Retinal pigment epithelial cell (primary cell): ENCODE measurements at regions not wholly inside any gene's neighbourhood (a gene's known extent, or its start where the extent isn't known, plus 50 kb on each side); places are given as distances from the start of the nearest gene placed in this dataset.

Experiments used
- DNase-seq: peaks from one replicate; pipeline ENCODE4 v3.0.0-alpha.2; 2010; ENCODE audit warnings: low read depth
- H3K4me3 ChIP-seq: 2 replicates; pipeline ENCODE4 v1.5.1; 2011; ENCODE audit warnings: mild to moderate bottlenecking, low read length, control low read depth, moderate library complexity
- CTCF ChIP-seq: conservative IDR thresholded peaks from 2 replicates; pipeline ENCODE4 v1.5.1; 2011; ENCODE audit warnings: low read depth, low read length, control low read depth, inconsistent platforms

GRCh38 chr9:86653466-86653865, 293.8 kb downstream of the GAS1 start:
- no peak for TF ChIP-seq CTCF
- H3K4me3 ChIP-seq = no peak overlapping the region
- no peak for DNase-seq

- no peak overlapping the region for H3K4me3 ChIP-seq
- no peak for DNase-seq
- TF ChIP-seq CTCF = no peak
Measured at GRCh38 chr9:86652736-86653135, 294.6 kb downstream of the GAS1 start.

- no peak for DNase-seq
- no peak for TF ChIP-seq CTCF
- no peak overlapping the region for H3K4me3 ChIP-seq
Measured at GRCh38 chr9:86649913-86650312, 295.7 kb upstream of the TUT7 start.

DNA sequence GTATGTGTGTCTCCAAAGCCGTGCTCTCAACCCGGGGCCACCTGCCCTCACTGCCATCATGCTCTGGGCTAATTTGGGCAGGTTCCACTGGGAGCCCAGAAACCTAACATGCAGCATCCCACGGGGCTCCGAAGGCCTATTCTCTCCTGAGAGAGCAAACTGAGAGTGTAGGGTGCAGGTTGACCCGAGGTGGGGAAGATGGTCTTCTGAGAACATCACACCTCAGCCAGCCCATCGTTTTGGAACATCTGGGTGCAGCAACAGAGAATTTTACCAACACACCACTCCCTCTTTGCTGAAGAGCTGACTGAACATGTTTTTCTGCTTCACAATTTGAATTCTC, 294.6 kb upstream of the TUT7 start:
- no peak for DNase-seq
- TF ChIP-seq CTCF = no peak
- H3K4me3 ChIP-seq = no peak overlapping the region

- no peak for DNase-seq
- H3K4me3 ChIP-seq = no peak overlapping the region
- TF ChIP-seq CTCF = no peak
Measured at GRCh38 chr9:86648156-86648827, 294.1 kb upstream of the TUT7 start.

- no peak for DNase-seq
- no peak for TF ChIP-seq CTCF
- no peak overlapping the region for H3K4me3 ChIP-seq
Measured at GRCh38 chr9:86645303-86645702, 291.1 kb upstream of the TUT7 start.

GRCh38 chr9:86644675-86645034, 290.4 kb upstream of the TUT7 start:
- no peak overlapping the region for H3K4me3 ChIP-seq
- no peak for TF ChIP-seq CTCF
- DNase-seq = peak; percentile 13
